ENCODE measurements at regions not wholly inside any gene's neighbourhood (a gene's known extent, or its start where the extent isn't known, plus 50 kb on each side); places are given as distances from the start of the nearest gene placed in this dataset.

DNA sequence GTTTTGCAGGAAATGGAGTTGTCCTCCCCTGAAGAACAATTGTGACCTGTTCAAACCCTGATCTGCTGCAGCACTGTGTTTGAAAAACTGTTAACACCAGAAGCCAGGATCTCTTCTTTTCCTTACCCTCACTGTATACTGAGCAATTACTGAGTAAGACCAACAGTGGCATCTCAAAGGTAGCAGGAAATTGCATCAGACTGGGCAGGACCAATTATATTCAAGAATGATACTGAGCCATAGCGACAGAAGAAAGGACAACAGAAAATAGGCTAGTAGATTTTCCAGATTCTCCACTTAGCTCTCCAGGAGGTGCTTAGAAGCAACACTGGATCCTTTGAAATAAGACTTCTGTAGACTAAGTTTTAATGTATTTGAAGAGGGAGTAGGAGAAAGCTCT is 57.4 kb upstream of the INHBA start:
- TF ChIP-seq, protein P1, sequence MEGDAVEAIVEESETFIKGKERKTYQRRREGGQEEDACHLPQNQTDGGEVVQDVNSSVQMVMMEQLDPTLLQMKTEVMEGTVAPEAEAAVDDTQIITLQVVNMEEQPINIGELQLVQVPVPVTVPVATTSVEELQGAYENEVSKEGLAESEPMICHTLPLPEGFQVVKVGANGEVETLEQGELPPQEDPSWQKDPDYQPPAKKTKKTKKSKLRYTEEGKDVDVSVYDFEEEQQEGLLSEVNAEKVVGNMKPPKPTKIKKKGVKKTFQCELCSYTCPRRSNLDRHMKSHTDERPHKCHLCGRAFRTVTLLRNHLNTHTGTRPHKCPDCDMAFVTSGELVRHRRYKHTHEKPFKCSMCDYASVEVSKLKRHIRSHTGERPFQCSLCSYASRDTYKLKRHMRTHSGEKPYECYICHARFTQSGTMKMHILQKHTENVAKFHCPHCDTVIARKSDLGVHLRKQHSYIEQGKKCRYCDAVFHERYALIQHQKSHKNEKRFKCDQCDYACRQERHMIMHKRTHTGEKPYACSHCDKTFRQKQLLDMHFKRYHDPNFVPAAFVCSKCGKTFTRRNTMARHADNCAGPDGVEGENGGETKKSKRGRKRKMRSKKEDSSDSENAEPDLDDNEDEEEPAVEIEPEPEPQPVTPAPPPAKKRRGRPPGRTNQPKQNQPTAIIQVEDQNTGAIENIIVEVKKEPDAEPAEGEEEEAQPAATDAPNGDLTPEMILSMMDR (IDR thresholded peaks at IDR 0.05): no peak
- intact Hi-C loops (cut with DNase I): no loop called here
- Histone ChIP-seq H3K4me1 (no peaks in the 10 kb centered on the region), H3K9me3 (peaks cover 0 to 25% of the 10 kb centered on the region in 2 donors), H3K27ac (no peak overlapping the region), H3K4me3 (no peak overlapping the region), H3K36me3 (no peaks in the 10 kb centered on the region), H3K27me3 (no peaks in the 10 kb centered on the region)
- no peak for DNase-seq
- ATAC-seq: no peak

DNA sequence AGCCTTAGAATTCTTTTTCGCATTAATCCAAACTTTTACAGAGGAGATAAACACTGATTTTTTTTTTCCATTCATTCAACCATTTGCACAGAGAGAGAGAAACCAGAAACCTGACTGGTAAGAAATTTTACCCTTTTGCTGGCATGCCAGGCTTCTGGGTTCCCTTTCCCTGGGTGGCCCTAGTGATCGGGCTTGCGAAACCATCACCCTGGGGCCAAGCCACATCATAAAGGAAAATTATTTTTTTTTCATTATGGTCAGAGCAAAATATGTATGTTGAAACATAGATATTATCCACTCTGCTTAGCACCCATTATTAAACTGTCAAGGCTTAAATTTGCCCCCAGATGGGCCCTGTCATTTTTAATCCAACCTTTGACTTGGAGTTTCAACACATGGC is 55.4 kb upstream of the INHBA start:
- no peak for ATAC-seq
- TF ChIP-seq, protein P1 (IDR thresholded peaks at IDR 0.05): no peak

DNA sequence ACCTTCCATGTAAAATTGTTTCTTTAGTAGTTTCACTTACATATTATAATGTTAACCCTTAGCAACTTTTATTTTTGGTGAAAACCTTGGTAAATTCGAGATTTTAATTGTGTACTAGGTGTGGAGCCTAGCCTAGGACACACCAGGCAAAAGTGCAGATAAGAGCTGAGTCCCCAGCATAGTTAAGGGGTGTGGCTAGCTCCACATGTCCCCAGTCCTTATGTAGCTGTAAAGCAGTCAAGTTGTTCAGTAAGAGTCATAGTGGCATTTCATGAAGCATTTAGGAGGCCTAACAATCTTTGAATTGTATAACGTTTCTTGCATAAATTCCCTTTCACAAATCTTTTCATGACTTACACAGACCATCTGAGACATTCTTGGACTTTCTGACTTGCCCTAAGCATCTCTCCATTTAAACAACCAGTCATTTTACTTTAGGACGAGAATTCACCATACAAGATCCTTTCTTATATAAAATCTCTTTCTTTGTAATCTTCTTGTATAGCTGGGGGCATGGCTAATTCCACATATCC is 53.8 kb upstream of the INHBA start:
- Histone ChIP-seq H3K4me3 (no peak overlapping the region), H3K9me3 (peaks cover 0 to 35% of the 10 kb centered on the region in 2 donors), H3K4me1 (no peaks in the 10 kb centered on the region), H3K27me3 (no peaks in the 10 kb centered on the region), H3K27ac (no peak overlapping the region), H3K36me3 (no peaks in the 10 kb centered on the region)
- intact Hi-C loops (cut with DNase I): no loop called here
- DNase-seq (no peak), ATAC-seq (no peak)
- TF ChIP-seq, protein P1 (IDR thresholded peaks at IDR 0.05): no peak

More for the DNA sequence above, 55.4 kb upstream of the INHBA start:
- H3K27ac ChIP-seq: no peak overlapping the region
- H3K36me3 ChIP-seq: no peaks in the 10 kb centered on the region
- no peaks in the 10 kb centered on the region for H3K4me1 ChIP-seq
- H3K4me3 ChIP-seq: no peak overlapping the region
- H3K9me3 ChIP-seq: peaks cover 0 to 37% of the 10 kb centered on the region in 2 donors
- no peak for DNase-seq
- intact Hi-C loops (cut with DNase I): no loop called here
- no peaks in the 10 kb centered on the region for H3K27me3 ChIP-seq

DNA sequence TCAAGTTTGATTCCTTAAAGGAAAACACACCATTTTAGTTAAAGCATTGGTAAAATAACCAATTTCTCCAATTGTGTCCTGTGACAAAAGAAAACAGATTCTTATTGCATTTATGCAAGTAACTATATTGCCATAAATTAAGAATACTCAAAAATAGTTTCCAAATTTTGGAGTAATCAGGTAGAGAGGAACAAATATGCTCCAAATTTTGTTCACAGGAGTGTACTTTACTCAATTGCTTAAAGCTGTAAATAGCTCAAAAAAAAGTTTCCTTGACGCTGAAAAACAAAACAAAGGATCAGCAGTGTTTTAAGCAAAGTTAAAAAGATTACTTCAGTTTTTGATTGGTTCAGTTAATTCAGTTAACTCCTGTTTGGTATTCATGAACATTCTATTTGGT is 52.2 kb upstream of the INHBA start:
- no peaks in the 10 kb centered on the region for H3K36me3 ChIP-seq
- H3K27ac ChIP-seq: no peak overlapping the region
- TF ChIP-seq, protein P1 (IDR thresholded peaks at IDR 0.05): no peak
- H3K4me3 ChIP-seq: no peak overlapping the region
- peaks cover 0 to 35% of the 10 kb centered on the region in 2 donors for H3K9me3 ChIP-seq
- no peaks in the 10 kb centered on the region for H3K27me3 ChIP-seq
- intact Hi-C loops (cut with DNase I): no loop called here
- no peak for ATAC-seq
- no peaks in the 10 kb centered on the region for H3K4me1 ChIP-seq
- DNase-seq: no peak

- no peaks in the 10 kb centered on the region for H3K36me3 ChIP-seq
- no peak overlapping the region for H3K27ac ChIP-seq
- TF ChIP-seq, protein P1 (IDR thresholded peaks at IDR 0.05): no peak
- no peak overlapping the region for H3K4me3 ChIP-seq
- H3K4me1 ChIP-seq: no peaks in the 10 kb centered on the region
- peaks cover 0 to 35% of the 10 kb centered on the region in 2 donors for H3K9me3 ChIP-seq
- intact Hi-C loops (cut with DNase I): no loop called here
- no peak for ATAC-seq
- DNase-seq: no peak
- H3K27me3 ChIP-seq: no peaks in the 10 kb centered on the region
These were observed 51.2 kb upstream of the INHBA start for GRCh38 chr7:41754046-41754445.
